Tibial artery (tissue), 4 donors: ENCODE measurements at regions not wholly inside any gene's neighbourhood (a gene's known extent, or its start where the extent isn't known, plus 50 kb on each side); places are given as distances from the start of the nearest gene placed in this dataset.

Experiments used
- DNase-seq, 2 donors: peaks; one replicate each; pipeline ENCODE4 v3.0.0-alpha.2; 2019
- H3K27ac ChIP-seq, 2 donors: fragments of 200-600 bp; sonication (generic) in 1 of 2; 1 replicate in 1 of 2; 2 replicates in 1 of 2; pipeline ENCODE4 v1.5.1; 2018 to 2019; ENCODE audit warnings: mild to moderate bottlenecking in 1 of 2
- H3K27me3 ChIP-seq, 2 donors: fragments of 200-600 bp; sonication (generic) in 1 of 2; one replicate each; pipeline versions ENCODE4 v1.5.1 to v1.6.0; 2016 to 2019
- H3K36me3 ChIP-seq, 3 donors: fragments of 200-600 bp; sonication (generic) in 2 of 3; one replicate each; pipeline ENCODE4 v1.5.1; 2016 to 2019; ENCODE audit warnings: mild to moderate bottlenecking in 2 of 3
- H3K4me1 ChIP-seq, 4 donors: fragments of 200-600 bp; sonication (generic) in 2 of 4; 1 replicate in 3 of 4; 2 replicates in 1 of 4; pipeline ENCODE4 v1.5.1; 2016 to 2019
- H3K4me3 ChIP-seq, 2 donors: fragments of 200-600 bp; sonication (generic) in 1 of 2; 1 replicate in 1 of 2; 2 replicates in 1 of 2; pipeline ENCODE4 v1.5.1; 2018 to 2019; ENCODE audit warnings: mild to moderate bottlenecking in 2 of 2
- H3K9me3 ChIP-seq, 3 donors: fragments of 200-600 bp; sonication (generic) in 1 of 3; one replicate each; pipeline ENCODE4 v1.5.1; 2016 to 2019
- CTCF ChIP-seq, 2 experiments: fragments of 200-600 bp in 1 of 2; fragments of 450-650 bp in 1 of 2; IDR thresholded peaks; one replicate each; pipeline ENCODE4 v1.5.1; 2017 to 2019; ENCODE audit warnings: antibody characterized with exemption in 2 of 2, mild to moderate bottlenecking in 1 of 2, moderate library complexity in 1 of 2
- intact Hi-C: fragments of 100-400 bp; cut with DNase I; formaldehyde crosslinking; loops from one replicate; pipeline ENCODE4 v1.15.0; 2023; ENCODE audit warnings: low total_unique reads

- Histone ChIP-seq H3K36me3 (no peaks in the 10 kb centered on the region), H3K27me3 (no peaks in the 10 kb centered on the region), H3K27ac (no peak overlapping the region), H3K4me3 (no peak overlapping the region), H3K4me1 (no peaks in the 10 kb centered on the region), H3K9me3 (peaks cover 0 to 22% (median 6%) of the 10 kb centered on the region in 3 donors)
- TF ChIP-seq CTCF (IDR thresholded peaks at IDR 0.05), result no peak
- DNase-seq, result no peak
- intact Hi-C loops, result no loop called here
Observed at GRCh38 chr12:125577334-125577733, 512.1 kb downstream of the AACS start.

- Histone ChIP-seq H3K36me3 (no peaks in the 10 kb centered on the region), H3K27ac (no peak overlapping the region)
- intact Hi-C loops, result no loop called here
Observed at GRCh38 chr12:125579916-125580315, 514.7 kb downstream of the AACS start.

GRCh38 chr12:125583071-125583470 is 517.8 kb downstream of the AACS start:
- no peaks in the 10 kb centered on the region for H3K4me1 ChIP-seq
- no peak overlapping the region for H3K4me3 ChIP-seq
- no peak for TF ChIP-seq CTCF (IDR thresholded peaks at IDR 0.05)
- H3K27ac ChIP-seq, result no peak overlapping the region
- intact Hi-C loops, result no loop called here
- no peaks in the 10 kb centered on the region for H3K27me3 ChIP-seq
- peaks cover 0 to 20% (median 6%) of the 10 kb centered on the region in 3 donors for H3K9me3 ChIP-seq
- no peaks in the 10 kb centered on the region for H3K36me3 ChIP-seq
- no peak for DNase-seq

More at GRCh38 chr12:125579916-125580315, 514.7 kb downstream of the AACS start:
- DNase-seq, result no peak
- TF ChIP-seq CTCF (IDR thresholded peaks at IDR 0.05), result no peak
- Histone ChIP-seq H3K4me3 (no peak overlapping the region), H3K9me3 (peaks cover 0 to 22% (median 6%) of the 10 kb centered on the region in 3 donors), H3K4me1 (no peaks in the 10 kb centered on the region), H3K27me3 (no peaks in the 10 kb centered on the region)

- Histone ChIP-seq H3K36me3 (no peaks in the 10 kb centered on the region), H3K4me1 (no peaks in the 10 kb centered on the region), H3K27ac (no peak overlapping the region), H3K4me3 (no peak overlapping the region), H3K27me3 (no peaks in the 10 kb centered on the region), H3K9me3 (no peaks in the 10 kb centered on the region)
- no peak for DNase-seq
- intact Hi-C loops, result no loop called here
- no peak for TF ChIP-seq CTCF (IDR thresholded peaks at IDR 0.05)
Observed at GRCh38 chr12:125586441-125586840, 521.2 kb downstream of the AACS start.

- Histone ChIP-seq H3K4me1 (no peaks in the 10 kb centered on the region), H3K36me3 (no peaks in the 10 kb centered on the region), H3K27ac (no peak overlapping the region), H3K27me3 (no peaks in the 10 kb centered on the region), H3K4me3 (no peak overlapping the region), H3K9me3 (peaks cover 0 to 6% (median 4%) of the 10 kb centered on the region in 3 donors)
- no peak for DNase-seq
- intact Hi-C loops, result no loop called here
- TF ChIP-seq CTCF (IDR thresholded peaks at IDR 0.05), result no peak
Observed at GRCh38 chr12:125593269-125593668, 528.0 kb downstream of the AACS start.

- TF ChIP-seq CTCF (IDR thresholded peaks at IDR 0.05), result no peak
- no peak for DNase-seq
- H3K4me3 ChIP-seq, result no peak overlapping the region
- H3K27me3 ChIP-seq, result no peaks in the 10 kb centered on the region
- H3K4me1 ChIP-seq, result no peaks in the 10 kb centered on the region
- no peaks in the 10 kb centered on the region for H3K36me3 ChIP-seq
- intact Hi-C loops, result no loop called here
- H3K27ac ChIP-seq, result no peak overlapping the region
- peaks cover 0 to 6% (median 0%) of the 10 kb centered on the region in 3 donors for H3K9me3 ChIP-seq
Observed at GRCh38 chr12:125604976-125605375, 539.7 kb downstream of the AACS start.
